Right lobe of liver (tissue), 6 donors: ENCODE measurements at regions not wholly inside any gene's neighbourhood (a gene's known extent, or its start where the extent isn't known, plus 50 kb on each side); places are given as distances from the start of the nearest gene placed in this dataset.

ENCODE experiments used
- ATAC-seq, 4 donors: fragments of 200-7000 bp; cut with Tn5 transposase; one replicate each; pipeline ENCODE4 v1.9.1; 2020; ENCODE audit warnings: mild to moderate bottlenecking in 4 of 4, moderate library complexity in 4 of 4
- DNase-seq, 3 donors: peaks; one replicate each; pipeline ENCODE4 v3.0.0-alpha.2; 2020
- H3K27ac ChIP-seq, 3 donors: fragments of 200-600 bp; one replicate each; pipeline ENCODE4 v1.8.0; 2022
- H3K27me3 ChIP-seq, 2 donors: fragments of 200-600 bp; one replicate each; pipeline ENCODE4 v1.8.0; 2022
- H3K36me3 ChIP-seq, 4 donors: fragments of 200-600 bp; sonication (generic) in 1 of 4; one replicate each; pipeline versions ENCODE4 v1.5.1 to v1.8.0; 2017 to 2022; ENCODE audit warnings: control low read depth in 1 of 4
- H3K4me1 ChIP-seq, 4 donors: fragments of 200-600 bp; sonication (generic) in 1 of 4; one replicate each; pipeline versions ENCODE4 v1.5.1 to v1.8.0; 2017 to 2022; ENCODE audit warnings: control low read depth in 1 of 4
- H3K4me3 ChIP-seq, 3 donors: fragments of 200-600 bp; one replicate each; pipeline ENCODE4 v1.8.0; 2022
- H3K9me3 ChIP-seq, 4 donors: fragments of 200-600 bp; sonication (generic) in 1 of 4; one replicate each; pipeline versions ENCODE4 v1.5.1 to v1.8.0; 2017 to 2022; ENCODE audit warnings: control low read depth in 1 of 4
- CTCF ChIP-seq, 4 donors: fragments of 200-600 bp in 3 of 4; fragments of 450-650 bp in 1 of 4; IDR thresholded peaks; one replicate each; pipeline versions ENCODE4 v1.5.1 to v1.8.0; 2016 to 2022; ENCODE audit warnings: antibody characterized with exemption in 4 of 4, mild to moderate bottlenecking in 2 of 4
- POLR2A ChIP-seq: fragments of 450-650 bp; IDR thresholded peaks from one replicate; pipeline ENCODE4 v1.6.1; 2017; ENCODE audit warnings: antibody characterized with exemption, mild to moderate bottlenecking
- WGBS: methylation state at CpG from one replicate; pipeline ENCODE4 v1.1.6; 2018; ENCODE audit warnings: low coverage, low lambda C conversion rate; ENCODE audit not compliant: insufficient coverage; ENCODE audit errors: missing lambda C conversion rate; 5-methylcytosine and 5-hydroxymethylcytosine counted together
- intact Hi-C, 2 donors: fragments of 100-400 bp; cut with DNase I; formaldehyde crosslinking; loops; one replicate each; pipeline versions ENCODE4 v1.11.2 to v1.14.1; 2022
- donor health status: DM: no; HTN: yes; CAD: no.
- donor health status: DM: no; HTN: no; CAD: no.
- donor health status: DM: no; HTN: no; CAD: no.
- donor health status: DM: no; HTN: yes; CAD: no.
- donor health status: DM: no; HTN: yes; CAD: no.

DNA sequence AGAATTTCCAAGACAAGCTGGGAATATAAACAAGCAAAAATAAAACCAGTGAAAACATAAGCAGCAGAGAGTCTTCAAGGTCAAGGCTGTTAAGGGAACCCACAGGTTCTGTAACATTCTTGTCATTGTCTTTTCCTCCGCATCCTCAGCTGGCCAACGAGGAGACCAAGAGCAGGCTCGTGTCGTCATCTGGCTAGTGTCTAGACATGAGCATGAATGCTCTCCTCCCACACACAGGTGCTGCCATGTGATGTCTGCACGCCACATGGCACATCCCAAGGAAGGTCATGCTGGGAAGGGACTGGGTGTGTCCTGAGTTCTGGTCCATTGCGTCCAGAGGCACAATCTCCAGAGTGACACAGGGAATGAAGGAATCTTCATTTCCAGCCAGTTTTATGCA, 156.2 kb downstream of the POLR2M start:
- 83% methylated on average over 4 of the region's 6 CpGs for WGBS
- H3K4me1 ChIP-seq = no peaks in the 10 kb centered on the region
- H3K27me3 ChIP-seq = no peaks in the 10 kb centered on the region
- no peaks in the 10 kb centered on the region for H3K9me3 ChIP-seq
- DNase-seq = no peak
- no peak overlapping the region for H3K27ac ChIP-seq
- no peak overlapping the region for H3K4me3 ChIP-seq
- no peak for TF ChIP-seq CTCF (IDR thresholded peaks at IDR 0.05)
- TF ChIP-seq POLR2A = no peak
- H3K36me3 ChIP-seq = no peaks in the 10 kb centered on the region
- no peak for ATAC-seq
- intact Hi-C loops = loop anchor here in 1 of 2 donors (10.0 kb wide), 1 partner anchor 202 kb away; the partner anchor contains the start of gene ALDH1A2

GRCh38 chr15:57865294-57865693, 158.8 kb downstream of the POLR2M start:
- Histone ChIP-seq H3K36me3 (no peaks in the 10 kb centered on the region), H3K4me1 (no peaks in the 10 kb centered on the region), H3K27me3 (no peaks in the 10 kb centered on the region), H3K27ac (no peak overlapping the region), H3K9me3 (no peaks in the 10 kb centered on the region), H3K4me3 (no peak overlapping the region)
- 62% methylated on average over 3 of the region's 3 CpGs for WGBS
- intact Hi-C loops = loop anchor here (5.0 to 10.0 kb wide), 2 partner anchors 200 to 202 kb away; partner anchors contain the start of gene ALDH1A2 (in 2 of the 2)
- ATAC-seq = peak in 3 of 4 donors; percentile 29 to 34 (median 34)
- DNase-seq = no peak
- TF ChIP-seq CTCF (IDR thresholded peaks at IDR 0.05) (peak; percentile 34 to 47 (median 44)), POLR2A (no peak)

- intact Hi-C loops = loop anchor here (5.0 to 10.0 kb wide), 2 partner anchors 199 to 201 kb away; partner anchors contain the start of gene ALDH1A2 (in 2 of the 2)
- no peaks in the 10 kb centered on the region for H3K36me3 ChIP-seq
- peak; percentile 55 to 68 (median 63) for DNase-seq
- no peaks in the 10 kb centered on the region for H3K9me3 ChIP-seq
- no peaks in the 10 kb centered on the region for H3K27me3 ChIP-seq
- H3K4me3 ChIP-seq = no peak overlapping the region
- 21% methylated on average over 7 of the region's 7 CpGs for WGBS
- TF ChIP-seq CTCF (IDR thresholded peaks at IDR 0.05) (peak; percentile 75 to 86 (median 82)), POLR2A (no peak)
- no peaks in the 10 kb centered on the region for H3K4me1 ChIP-seq
- peak; percentile 87 to 91 (median 89) for ATAC-seq
- no peak overlapping the region for H3K27ac ChIP-seq
Observed at GRCh38 chr15:57866149-57866736, 159.7 kb downstream of the POLR2M start.

DNA sequence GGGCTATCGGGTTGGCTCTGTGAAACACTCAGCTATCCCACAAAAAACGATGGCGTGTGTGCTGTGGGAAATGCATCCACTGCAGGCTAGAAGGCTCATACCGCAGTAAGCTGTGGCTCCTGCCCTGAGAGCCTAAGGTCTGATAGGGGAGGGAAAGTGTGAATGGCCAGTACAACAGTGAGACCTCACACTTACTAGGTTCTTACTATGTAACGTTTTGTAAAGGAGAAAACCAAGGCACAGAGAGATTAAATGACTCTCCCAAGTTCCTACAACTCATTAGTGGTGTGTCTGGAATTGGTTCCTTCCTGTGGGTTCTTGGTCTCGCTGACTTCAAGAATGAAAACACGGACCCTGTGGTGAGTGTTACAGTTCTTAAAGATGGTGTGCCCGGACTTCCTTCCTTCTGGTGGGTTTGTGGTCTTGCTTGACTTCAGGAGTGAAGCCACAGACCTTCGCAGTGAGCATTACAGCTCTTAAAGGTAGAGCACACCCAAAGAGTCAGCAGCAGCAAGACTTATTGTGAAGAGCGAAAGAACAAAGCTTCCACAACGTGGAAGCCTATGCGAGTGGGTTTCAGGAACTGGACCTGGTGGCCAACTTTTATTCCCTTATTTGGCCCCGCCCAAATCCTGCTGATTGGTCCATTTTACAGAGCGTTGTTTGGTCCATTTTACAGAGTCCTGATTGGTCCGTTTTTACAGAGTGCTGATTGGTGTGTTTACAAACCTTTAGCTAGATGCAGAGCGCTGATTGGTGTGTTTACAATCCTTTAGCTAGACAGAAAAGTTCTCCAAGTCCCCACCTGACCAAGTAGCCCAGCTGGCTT, 161.7 kb downstream of the POLR2M start:
- Histone ChIP-seq H3K4me1 (no peaks in the 10 kb centered on the region), H3K9me3 (no peaks in the 10 kb centered on the region), H3K36me3 (no peaks in the 10 kb centered on the region), H3K4me3 (no peak overlapping the region), H3K27me3 (no peaks in the 10 kb centered on the region), H3K27ac (no peak overlapping the region)
- DNase-seq = no peak
- intact Hi-C loops = loop anchor here (5.0 to 10.0 kb wide), 2 partner anchors 197 to 199 kb away; partner anchors contain the start of gene ALDH1A2 (in 2 of the 2)
- no peak for ATAC-seq
- TF ChIP-seq CTCF (IDR thresholded peaks at IDR 0.05) (no peak), POLR2A (no peak)
- 54% methylated on average over 13 of the region's 16 CpGs for WGBS
